ENCODE measurements at regions not wholly inside any gene's neighbourhood (a gene's known extent, or its start where the extent isn't known, plus 50 kb on each side); places are given as distances from the start of the nearest gene placed in this dataset.

DNA sequence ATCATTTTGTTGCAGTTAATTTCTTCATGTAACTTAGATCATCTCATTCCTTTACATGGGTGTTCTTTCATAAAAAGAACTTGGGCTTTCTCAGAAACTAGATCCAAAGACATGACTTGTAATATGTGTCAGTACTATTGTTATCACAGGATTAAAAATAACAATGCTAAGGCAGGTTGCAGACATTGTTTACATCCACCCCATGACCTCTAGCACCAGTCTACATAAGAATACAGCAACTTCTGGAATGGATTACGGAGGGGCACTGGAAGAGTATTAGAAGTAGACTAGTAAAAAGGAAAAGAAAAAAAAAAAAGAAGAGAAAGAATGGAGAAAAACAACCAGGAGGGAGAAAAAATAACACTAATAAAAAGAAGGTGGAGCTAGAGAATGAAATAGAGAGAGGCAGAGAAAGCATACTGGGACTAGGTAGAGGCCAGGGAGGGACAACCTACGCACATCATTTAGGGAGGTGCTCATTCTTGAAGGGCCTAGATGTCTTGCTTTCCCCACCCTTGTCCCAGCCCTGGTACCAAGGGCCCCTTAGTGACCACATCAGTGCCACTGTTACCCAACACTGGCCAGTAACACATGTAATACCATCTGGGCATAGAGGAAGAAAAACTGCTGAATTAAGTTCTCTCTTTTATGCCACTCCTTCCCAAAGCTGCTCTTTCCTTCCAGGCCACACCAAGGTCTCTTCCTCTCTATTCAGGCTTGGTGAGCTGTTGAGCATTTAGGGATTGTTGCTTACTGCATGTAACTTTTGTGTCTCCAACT is 70.6 kb upstream of the KLF7 start:
- peak in 1 of 2 donors; percentile 87 for DNase-seq (ENCODE audit: low read depth in 2 of 2)

DNA sequence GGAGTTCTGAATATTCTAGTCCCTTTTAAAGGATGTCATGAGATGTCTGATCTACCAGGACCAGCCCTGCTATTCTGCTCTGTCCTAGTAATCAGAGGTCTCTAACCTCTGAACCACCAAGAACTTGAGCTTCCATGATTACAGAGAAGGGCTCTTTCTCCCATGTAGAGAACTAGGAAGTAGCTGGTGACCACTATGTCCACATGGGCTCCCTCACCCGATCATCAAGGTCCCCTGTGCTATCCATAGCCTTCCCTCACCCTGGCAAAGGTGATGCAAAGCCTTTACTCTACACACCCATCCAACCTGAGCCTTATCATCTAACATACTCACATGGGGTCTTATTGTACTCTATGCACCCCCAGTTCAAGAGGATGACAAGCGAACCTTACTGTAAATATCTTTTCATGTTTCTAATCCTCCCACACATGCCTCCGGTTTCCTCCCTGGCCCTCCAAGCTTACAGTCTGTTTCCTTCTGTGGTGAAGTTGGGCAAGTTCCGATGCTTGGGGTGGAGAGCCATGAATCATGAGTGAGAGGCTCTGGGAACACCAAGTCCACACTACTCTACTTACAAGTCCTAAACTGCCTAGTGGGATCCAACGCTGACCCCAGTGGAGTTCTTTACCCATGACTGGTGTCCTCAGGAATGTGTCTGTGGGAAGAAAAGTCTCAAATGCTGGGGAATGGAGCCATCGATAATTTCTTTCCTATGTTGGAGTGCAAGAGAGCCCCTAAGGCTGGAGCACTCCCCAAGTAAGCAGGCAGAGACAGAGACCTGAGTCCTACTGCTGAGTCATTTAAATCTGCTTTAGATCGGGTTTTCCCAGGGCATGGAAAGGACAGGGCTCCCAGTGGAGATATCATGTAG is 73.3 kb upstream of the KLF7 start:
- peak in 1 of 2 donors; percentile 81 for DNase-seq (ENCODE audit: low read depth in 2 of 2)

DNA sequence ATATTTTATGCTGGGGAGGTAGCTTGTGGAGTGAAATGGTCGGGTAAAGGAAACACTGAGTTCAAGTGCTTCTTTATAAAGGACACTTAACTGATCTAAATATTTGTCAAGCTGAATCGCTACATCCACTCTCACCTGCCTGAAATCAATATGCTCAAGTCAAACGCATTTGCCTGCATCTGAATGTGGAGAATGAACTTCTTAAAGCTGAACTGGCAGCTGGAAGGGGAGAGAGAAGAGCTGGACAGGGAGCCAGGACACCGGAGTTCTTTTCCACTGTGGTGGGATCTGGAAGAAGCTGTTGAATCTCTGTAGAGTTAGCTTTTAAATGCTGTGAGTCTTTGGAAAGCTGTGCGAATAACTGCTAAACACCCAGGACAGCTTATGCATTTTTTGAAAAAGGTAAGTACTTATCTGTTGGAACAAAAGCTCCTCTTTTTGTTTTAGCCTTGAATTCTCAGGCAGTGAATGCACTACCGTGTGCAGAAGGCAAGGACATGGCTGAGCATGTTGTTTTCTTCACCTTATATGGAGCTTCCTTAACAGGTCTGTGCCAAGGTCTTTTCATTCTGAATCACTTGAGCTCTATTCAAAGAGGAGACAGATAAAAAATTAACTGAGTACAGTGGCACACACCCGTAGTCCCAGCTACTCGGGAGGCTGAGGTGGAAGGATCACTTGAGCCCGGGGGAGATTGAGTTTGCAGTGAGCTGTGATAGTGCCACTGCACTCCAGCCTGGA is 74.2 kb upstream of the KLF7 start:
- peak in 1 of 2 donors; percentile 54 for DNase-seq (ENCODE audit: low read depth in 2 of 2)

DNA sequence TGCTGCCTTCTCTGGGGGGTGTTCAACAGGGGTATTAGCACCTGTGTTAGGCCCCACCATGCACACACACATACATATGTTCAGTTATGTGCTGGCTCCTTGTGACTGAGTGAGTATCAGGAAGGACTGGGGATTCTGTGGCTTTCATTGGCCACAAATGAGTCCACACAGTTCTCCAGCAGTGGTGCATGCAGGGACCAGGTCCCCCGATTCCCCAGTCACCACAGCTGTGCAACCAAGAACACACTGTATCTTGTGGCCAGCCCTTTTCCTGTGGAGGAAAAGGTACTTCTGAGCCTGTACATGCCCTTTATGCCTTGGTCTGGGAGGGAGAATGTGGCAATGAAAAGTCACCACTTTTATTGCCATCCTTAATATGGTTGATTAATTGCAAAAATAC is 74.9 kb upstream of the KLF7 start:
- DNase-seq (ENCODE audit: low read depth in 2 of 2): no peak

DNA sequence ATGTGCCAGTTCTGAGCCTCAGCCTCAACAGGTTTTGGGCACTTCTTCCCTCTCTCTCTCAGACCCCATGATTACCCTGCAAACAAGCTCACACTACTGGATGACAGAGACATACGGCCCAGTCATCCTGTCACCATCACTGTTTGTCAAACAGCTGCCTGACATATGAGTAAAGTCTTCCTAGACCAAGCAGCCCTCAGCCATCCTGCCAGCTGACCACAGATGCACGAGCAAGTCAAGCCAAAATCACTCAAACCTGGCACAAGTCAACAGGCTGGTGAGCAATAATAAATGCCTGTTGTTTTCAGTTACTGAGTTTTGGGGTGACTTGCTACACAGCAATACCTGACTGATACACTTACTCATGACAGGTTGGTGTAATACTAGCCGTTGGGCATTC is 75.5 kb upstream of the KLF7 start:
- DNase-seq (ENCODE audit: low read depth in 2 of 2): no peak

DNA sequence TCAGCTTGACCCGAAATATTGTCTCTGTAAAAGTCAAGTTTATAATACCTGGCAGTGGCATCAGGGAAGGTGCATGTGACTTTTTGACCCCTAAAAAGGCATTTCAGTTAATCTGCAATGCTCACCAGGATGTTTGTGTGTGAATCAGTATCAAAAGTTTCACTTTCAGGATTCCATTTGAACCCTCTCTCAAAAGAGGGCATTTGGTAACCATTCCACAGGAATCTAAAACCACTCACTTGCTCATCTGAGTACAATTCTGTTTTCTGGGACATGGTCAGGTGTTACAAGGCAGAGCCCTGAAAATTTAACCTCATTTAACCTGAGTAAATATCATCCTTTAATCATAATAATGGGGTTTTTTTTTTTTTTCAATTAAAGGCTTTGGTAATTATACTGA is 77.9 kb upstream of the KLF7 start:
- DNase-seq (ENCODE audit: low read depth in 2 of 2): no peak

DNA sequence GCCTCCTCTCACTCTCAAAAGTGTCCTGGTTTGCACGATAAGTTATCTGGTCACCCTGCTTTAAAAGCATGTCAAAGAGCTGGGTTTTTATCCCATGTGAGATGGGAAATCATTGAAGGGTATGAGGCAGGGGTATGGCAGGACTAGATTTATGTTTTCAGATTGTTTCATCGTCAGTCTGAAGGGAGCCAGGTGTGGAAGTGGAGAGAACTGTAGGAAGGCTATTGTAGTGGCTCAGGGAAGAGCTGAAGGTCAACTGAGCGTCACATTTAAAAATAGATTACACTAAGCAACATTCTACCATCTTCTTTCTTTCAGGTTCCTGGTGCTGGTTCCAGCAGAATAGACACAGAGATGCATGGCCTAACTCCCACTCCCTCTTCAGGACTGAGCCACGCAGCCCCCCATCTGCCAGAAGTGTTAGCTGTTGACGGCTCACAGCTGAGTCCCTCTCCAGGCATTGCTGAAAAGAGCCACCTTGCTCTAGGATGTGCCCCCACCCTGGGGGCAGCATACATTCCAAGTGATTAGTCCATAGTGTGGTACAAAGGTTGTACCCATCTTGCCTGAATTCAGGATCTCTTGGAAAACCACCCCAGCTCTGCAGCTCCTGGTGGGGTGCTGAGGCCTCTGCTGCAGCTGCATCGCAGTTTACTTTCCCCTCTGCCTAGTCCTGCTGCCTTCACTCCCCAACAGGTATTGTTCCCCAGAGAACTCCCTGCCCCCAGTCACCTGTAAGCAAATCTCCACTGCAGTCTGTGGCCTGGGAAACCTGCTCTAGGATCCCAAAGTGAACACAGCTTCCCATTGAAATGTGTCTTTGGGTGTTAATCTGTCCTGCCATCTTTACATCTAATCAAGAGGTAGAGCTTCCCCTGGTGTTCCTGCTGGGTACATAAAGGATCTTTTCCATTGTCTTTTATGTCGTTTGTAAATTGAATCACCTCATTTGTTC is 79.5 kb upstream of the KLF7 start:
- no peak for DNase-seq (ENCODE audit: low read depth in 2 of 2)

DNA sequence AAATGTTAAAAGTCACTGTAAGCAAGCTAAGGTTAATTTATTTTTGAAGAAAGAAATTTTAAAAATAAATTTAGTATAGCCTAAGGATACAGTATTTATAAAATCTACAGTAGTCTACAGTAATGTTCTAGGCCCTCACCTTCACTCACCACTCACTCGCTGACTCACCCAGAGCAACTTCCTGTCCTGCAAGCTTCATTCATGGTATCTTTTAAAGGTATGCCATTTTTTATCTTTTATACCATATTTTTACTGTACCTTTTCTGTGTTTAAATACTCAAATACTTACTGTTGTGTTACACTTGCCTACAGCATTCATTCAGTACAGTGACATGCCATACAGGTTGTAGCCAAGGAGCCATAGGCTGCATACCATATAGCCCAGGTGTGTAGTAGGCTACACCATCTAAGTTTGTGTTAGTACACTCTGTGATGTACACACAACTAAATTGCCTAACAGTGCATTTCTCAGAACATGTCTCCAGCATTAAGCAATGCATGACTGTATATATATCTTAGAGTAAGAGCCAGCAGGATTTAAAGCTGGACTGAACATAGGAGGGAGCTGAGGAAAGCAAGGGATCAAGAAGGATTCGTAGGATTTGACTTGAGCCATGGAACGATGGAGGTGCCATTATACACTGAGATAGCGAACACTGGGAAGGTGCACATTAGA is 83.1 kb upstream of the KLF7 start:
- peak; percentile 11 to 61 for DNase-seq (ENCODE audit: low read depth in 2 of 2)

DNA sequence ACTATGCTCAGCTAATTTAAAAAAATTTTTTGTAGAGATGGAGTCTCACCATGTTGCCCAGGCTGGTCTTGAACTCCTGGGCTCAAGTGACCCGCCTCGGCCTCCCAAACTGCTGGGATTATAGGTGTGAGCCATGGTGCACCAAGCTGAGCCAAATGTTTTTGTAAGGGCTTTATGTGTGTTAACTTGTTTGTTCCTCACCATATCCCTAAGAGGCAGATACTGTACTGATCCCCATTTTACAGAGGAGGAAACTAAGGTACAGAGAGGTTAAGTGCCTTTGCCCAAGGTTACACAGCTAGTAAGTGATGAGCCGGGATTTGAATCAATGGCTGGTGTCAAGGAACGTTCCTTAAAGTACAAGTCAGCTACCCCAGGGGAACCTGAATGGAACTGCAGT is 85.3 kb upstream of the KLF7 start:
- DNase-seq (ENCODE audit: low read depth in 2 of 2): no peak

DNA sequence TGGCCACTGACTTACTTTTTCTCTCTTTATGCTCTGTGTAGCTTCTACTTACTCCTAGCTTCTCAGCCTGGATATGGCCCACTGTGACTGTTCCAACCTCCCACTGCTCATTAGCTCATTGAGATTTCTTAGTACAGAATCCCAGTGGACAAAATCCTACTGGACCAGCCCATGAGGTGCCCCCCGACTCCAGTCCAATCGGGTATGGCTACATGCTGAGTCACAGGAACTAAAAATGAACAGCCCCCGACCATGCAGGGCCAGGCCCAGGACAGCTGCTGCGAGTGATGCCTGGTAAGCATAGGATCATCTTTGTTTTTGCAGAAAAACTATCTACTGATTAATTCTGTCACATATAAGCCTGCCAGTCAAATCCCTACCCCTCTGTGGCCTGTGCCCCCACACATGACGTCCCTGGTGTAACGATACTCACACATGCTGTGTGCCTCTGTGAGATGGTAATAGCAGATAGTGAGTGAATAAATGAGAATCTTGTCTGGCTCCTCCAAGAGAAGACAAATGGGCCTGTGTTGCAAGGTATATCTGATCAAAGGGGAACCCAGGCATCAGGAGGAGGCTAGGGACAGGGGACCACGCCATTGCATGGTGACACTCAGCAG is 85.9 kb upstream of the KLF7 start:
- no peak for DNase-seq (ENCODE audit: low read depth in 2 of 2)

DNA sequence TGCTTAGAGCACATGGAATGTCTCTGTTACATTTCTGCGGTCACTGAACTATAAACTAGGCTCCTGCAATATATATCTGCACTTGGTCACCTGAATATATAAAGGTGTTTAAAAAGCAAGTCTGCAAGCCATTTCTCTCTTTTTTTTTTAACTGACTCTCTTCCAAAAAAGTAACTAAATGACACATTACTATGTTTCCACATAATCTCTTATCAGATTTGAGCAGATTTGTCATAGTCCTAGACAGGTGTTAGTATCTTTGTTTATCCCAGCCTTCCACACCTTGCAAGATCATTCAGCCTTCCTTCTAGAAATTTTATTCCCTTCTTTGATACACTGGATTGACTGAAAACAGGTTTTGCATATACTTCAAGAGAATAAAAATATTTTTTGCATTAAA is 86.7 kb upstream of the KLF7 start:
- no peak for DNase-seq (ENCODE audit: low read depth in 2 of 2)

DNA sequence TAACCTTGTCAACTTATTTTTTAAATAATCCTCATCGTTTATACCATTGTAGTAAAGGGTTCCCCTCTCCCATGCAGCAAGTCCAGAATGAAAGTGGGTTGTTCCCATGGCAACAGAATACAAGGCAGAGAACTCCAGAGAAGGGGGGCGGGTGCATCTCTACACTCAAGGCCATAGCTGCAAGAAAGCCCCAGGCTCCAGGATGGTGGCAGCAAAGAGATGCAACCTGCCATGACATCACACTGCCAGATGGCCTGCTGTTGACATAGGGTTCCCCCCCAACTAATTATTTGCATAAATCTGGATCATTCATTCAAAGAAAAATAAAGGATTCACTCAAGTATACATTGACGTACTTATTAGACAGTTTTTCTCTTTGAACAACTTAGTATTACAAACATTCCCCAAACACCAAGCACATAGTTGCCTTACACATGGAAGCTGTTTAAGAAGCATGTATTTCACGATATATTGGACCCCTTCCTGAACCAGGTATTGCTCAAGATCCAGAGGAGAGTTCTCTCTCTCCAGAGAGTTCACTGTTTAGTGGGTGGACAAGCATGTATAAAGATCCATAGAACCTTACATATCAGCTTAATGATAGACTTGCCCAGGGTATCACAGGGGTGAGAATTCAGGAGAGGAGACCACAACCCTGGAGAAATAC is 87.4 kb upstream of the KLF7 start:
- no peak for DNase-seq (ENCODE audit: low read depth in 2 of 2)

DNA sequence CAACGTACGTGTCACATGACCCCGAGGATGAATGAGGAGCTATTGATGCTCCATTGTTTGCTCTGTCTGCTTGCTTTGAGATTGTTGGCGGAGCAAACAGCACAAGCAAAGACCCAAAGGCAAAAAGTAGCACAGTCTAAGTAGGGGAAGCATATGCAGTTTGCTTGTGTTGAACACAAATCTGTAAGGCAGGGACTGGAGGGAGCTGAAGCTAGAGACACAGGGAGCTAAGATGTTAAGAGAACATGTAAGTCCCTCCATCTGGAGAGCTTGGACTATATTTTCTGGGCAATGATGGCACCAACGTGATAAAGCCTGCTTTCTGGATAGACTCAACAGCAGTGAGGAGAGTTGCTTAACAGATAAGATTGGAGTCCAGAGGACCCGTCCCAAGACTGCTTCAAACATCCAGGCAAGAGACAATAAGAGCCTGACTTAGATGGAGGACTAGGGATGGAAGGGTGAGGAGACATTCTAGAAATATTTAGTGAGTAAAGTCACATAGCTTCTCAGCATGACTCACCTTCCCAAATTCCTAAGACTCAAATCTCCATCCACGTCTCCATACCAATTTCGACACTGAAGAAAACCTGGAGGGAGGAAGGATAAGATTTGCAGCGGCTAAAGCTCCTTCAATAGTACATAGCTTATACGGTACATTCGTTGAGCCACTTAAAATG is 88.1 kb upstream of the KLF7 start:
- DNase-seq (ENCODE audit: low read depth in 2 of 2): no peak

DNA sequence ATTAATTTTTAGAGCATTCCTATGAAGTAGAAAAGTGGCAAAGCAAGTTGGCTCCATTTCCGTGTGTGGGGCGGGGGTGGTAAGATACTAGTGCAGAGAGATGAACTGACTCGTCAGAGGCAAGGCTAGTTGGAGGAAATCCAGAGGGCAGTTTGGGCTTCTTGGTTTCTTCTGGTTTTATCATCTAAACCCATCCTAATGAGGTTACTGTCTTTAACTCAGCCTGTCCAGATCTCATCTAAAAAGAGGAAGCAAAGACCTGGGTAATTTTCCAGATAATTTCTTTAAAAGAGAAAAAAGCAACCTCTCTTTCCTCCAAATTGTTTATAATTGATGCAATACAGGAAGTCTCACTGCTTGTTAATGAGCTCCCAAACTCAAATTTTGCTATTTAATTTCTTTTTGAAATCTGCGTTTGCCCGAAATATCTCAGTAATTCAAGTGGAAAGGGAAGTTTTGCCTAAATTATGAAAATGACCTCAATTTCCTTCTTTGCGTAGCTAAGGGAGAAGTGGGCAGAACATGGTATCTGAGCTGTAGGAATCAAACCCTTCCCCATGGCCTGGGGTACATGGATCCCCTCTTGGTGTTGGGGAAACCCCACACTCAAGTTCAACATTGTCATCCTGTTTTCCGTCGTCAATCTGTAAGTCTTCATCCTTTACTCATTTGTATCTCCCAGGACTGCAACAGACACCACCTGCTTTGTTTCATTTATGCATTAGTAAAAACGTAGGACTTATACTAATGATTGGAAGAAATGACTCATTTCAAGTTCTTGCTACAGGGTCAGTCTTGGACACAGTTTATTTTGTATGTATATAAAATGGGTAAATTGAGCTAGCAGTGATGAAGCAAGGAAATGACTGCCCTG is 89.1 kb upstream of the KLF7 start:
- peak in 1 of 2 donors; percentile 13 for DNase-seq (ENCODE audit: low read depth in 2 of 2)

DNA sequence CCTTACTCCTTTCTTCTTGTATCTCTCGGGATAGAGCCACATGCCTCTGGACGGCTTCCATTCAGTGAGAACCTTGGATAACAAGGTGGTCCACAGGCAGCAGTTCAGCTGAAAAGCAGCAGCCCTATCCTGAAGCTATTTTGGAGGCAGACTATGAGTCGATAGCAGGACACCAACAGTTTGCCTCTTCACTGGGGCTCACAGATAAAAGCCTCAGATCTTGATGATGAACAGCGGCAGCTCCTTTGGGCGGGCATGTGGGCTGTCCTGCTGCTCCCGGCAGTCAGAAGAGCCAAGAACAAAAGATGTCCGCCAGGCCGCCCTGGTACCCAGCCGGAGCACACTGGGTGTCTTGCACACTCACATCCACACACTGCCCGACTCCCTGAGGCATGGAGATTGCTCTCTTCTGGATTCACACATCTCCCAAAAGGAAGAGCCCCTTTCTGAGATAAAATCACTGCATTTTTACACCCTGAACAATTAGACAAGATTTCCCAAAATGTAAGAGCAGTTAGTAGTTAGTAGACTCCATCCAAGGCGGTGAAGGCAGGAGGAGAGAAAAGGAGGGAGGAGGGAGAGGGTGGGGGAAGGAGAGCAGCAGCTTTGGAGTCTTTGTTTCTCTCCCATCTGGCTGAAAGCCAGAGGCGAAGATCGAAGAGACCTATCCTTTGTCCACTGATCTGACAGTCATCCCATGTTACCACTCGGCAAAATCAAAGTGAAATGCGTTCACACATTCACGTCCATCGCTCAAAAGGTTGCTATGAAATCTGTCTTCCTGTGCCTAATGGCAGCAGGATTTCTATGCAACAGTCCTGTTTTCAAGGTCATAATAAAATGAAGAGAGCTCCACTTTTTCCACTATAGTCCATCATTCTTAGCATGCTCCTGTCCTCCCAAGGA is 90.1 kb upstream of the KLF7 start:
- DNase-seq (ENCODE audit: low read depth in 2 of 2): no peak

DNA sequence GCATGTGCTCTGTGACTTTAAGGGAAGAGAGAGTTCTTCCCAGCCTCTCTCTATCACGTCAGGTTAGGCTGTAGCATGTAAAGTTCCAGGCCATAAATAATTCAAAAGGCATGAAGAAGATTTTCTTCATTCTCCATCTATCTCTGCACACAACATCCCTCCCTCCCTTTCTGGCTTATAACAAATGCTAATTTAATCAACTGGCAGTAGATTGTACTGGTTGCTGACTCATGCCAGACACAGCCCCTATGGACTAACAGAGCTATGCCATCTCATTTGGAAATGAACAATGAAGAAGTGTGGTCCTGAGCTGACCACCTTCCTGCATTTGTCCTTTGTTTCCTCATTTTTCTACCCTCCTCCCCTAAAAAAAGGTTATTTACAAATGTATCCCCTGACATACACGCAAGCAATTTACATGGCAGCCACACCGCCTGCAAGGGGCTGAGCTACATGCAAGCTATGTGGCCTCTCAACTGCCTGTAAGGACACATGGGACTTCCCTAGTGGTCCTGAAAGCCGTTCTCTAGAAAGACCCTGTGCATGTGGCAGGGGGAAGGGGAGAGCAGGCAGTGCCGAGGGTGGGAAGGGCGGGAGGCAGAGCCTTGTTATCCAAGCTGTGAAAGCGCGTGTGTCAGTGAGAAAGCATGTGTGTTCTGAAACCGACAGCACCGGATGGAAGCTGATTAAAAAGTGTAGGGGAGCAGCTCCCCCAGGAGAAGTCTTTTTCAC is 90.9 kb upstream of the KLF7 start:
- DNase-seq (ENCODE audit: low read depth in 2 of 2): no peak

All from dermis microvascular lymphatic vessel endothelial cell (primary cell).